HG03280 (cell line): ENCODE measurements at regions not wholly inside any gene's neighbourhood (a gene's known extent, or its start where the extent isn't known, plus 50 kb on each side); places are given as distances from the start of the nearest gene placed in this dataset.
"Not testable (repeated sequence)": the region's sequence is repeated elsewhere in the genome, so short reads cannot be mapped to it uniquely, and the experiment has no call there.

ENCODE experiments used
- ATAC-seq: cut with Tn5 transposase; IDR thresholded peaks from one replicate; pipeline ENCODE4 v1.9.1; 2021; ENCODE audit warnings: mild to moderate bottlenecking, moderate library complexity; ENCODE audit not compliant: unreplicated experiment

DNA sequence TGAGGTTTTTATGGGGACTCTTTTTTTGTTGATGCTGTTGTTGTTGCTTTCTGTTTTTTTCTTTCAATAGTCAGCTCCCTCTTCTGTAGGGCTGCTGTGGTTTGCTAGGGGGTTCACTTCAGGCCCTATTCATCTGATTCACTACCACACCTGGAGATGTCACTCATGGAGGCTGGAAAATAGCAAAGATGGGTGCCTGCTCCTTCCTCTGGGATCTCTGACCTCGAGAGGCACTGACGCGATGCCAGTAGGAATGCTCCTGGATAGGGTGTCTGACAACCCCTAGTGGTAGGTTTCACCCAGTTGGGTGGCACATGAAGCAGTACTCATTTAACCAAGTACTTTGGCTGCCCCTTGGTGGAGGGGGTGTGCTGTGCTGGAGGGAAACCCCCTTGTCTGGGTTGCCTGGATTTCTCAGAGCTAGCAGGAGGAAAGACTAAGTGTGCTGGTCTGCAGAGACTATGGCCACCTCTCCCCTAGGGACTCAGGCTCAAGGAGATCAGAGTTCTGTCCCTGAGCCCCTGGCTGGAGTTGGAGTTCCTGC is 745.5 kb downstream of the TMTC2 start:
- no peak for ATAC-seq

DNA sequence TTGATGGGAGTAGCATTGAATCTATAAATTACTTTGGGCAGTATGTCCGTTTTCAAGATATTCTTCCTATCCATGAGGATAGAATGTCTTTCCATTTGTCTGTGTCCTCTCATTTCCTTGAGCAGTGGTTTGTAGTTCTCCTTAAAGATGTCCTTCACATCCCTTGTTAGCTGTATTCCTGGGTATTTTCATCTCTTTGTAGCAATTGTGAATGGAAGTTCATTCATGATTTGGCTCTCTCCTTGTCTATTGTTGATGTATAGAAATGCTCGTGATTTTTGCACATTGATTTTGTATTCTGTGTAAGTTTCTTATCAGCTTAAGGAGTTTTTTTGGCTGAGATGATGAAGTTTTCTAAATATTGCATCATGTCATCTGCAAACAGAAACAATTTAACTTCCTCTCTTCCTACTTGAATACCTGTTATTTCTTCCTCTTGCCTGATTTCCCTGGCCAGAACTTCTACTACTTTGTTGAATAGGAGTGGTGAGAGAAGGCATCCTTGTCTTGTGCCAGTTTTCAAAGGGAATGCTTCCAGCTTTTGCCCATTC is 741.0 kb downstream of the TMTC2 start:
- not testable (repeated sequence) for ATAC-seq

DNA sequence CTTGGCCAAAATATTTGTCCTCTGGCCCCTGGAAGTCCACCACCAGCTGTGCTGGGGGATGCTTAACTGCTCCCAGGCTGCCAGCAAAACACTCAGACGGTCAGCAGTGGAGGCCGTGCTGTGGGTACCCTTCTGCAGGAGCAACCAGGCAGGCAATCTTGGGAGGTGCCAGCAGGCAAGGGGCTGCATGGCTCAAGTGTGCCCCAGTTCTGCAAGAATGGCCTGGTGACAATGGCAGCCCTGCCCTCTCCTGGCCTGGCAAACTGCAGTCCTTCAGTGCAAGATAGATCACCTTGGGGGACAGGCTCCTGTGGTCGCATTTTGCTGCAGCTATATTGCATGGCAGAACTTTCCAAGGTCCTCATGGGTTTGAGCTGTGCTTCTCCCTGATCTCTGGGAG is 728.3 kb downstream of the TMTC2 start:
- no peak for ATAC-seq

DNA sequence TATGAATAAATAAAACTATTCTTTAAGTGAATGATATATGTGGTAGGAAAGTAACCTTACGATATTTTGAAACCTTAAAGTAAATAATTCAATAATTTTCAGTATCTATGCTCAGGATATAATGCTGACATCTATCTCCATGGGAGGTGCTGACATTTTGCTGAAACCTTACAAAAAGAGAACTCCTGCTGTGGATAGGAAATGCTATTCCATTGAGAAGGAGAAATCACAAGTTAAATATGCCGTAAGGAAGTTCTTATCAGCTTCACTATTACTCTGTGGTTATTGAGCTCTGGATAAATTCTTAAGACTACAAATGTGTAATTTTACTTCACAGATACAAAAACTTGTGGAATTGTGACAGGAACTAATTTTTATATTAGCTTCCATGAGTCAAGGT is 722.1 kb downstream of the TMTC2 start:
- ATAC-seq = no peak

DNA sequence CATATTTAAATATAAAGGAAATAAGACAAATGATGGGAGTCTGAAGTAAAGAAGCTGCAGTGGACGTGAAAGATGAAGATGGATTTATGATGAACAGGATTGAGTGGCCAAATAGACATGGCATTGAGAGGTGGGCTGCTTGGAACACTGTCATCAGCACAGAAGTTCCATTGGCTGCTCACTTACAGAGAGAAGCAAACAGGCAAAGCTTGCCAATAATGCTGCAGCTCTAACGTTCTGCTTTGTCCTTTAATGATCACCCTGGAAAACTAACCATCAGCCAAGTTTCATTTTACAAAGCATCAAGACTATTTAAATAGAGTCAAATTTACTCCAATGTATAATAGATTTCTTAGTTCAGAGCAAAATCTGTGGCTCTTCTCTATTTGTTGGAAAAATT is 721.4 kb downstream of the TMTC2 start:
- ATAC-seq = no peak

DNA sequence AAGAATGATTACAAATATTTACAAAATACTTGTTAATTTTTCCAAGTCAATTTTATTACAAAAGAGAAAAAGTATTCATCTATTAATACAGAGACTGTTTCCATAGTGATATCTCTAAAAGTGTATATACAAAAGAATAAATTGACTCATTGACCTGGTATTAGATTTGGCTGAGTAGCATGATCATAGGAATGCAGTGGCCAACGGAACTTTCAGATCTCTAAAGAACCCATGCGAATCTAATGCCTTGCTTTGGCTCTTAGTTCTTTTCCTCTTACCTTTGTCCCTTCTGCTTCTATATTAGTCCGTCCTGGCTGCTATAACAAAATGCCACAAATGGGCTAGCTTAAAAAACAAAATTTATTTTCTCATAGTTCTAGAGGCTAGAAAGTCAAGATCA is 717.8 kb downstream of the TMTC2 start:
- no peak for ATAC-seq

DNA sequence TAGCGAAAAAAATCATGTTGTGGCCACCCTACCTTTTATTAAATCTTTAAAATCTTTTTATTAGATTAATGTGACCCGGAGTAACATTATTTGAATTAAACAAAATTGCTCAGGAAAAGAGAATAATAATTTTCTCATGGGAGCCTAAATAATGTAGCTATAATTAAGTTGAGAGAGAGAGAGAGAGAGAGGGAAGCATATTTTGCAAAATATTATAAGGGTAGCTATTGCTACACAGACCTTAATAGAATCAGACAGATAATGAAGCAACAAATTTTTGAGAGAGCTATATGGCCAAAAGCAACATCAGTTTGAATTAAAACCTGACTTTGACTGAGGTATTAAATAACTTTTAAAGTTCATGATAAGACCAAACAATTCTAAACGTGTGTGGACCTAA is 703.5 kb downstream of the TMTC2 start:
- ATAC-seq = no peak

DNA sequence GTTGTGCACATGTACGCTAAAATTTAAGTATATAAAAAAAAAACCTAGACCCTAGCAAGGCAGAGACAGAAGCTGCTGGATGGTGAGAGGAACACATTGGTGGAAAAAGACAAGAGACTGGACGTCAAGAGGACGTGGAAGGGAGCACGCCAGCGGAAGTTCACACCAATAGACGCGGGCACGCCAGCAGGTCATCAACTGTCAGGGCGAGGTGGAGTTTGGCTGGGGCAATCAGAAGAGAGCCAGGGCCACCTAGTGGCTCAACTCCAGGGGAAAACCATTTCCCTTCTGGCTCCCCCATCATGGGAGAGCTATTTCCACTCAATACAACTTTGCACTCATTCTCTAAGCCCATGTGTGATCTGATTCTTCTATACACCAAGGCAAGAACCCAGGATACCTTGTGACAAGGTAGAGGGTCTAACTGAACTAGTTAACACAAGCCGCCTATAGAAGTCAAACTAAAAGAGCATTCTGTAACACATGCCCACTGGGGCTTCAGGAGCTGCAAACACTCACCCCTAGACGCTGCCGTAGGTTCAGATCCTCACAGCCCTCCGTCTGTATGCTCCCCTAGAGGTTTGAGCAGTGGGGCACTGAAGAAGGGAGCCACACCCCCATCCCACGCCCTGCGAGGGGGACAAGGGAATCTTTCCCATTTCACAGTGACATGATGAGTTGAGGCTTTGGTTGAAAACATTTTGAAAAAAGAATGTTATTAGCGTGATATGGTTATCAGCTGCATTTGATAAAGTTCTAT is 702.7 kb downstream of the TMTC2 start:
- ATAC-seq = no peak

DNA sequence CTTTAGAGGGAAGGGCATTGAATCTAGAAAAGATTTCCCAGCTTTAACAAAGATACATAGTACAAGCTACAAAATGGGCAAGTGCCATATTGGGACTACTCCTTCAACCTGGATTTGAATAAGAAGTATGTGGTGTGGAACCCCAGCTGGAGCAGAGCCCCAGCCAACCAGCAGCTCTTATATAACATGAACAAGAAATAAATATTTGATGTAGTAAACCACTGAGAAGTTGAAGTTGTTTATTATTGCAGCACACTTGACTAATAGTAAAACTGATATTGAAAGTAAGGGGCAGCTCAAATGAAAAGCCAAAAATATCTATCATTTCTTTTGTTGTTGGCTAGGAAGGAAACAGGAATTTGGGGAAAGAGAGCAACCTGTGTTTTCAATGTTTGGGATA is 701.8 kb downstream of the TMTC2 start:
- no peak for ATAC-seq

DNA sequence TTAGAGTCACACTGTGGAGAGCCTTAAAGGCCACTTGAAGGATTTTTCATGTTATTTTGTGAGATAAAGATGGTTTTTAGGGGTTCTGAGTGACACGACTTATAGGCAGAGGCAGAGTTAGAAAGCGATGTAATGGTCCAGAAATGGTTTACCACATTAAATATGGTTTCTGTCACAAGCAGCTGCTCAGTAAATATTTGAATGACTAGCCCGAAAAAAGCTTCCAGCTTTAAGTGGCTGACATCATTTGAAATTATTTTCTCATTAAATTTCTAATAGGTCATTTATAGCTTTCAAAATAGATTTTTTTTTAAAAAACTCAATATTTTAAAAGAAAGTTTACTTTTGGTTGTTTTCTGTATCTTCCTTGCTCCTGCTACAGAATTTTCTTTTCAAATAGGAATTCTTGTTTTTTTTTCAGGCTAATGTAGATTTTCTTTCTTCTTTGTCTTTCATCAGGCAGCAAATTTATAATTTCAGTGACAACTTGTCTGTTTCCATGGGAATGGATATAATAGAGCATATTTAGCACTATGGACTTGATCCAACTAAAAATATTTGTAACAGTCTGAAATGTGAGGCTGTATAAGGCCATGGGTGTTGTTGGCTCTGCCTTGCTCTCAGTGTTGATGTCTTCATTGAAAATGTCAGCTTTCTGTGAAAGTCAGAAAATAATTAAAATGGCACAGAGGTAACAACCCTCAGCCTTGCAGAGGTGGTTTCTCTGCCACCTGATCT is 700.0 kb downstream of the TMTC2 start:
- ATAC-seq = no peak

DNA sequence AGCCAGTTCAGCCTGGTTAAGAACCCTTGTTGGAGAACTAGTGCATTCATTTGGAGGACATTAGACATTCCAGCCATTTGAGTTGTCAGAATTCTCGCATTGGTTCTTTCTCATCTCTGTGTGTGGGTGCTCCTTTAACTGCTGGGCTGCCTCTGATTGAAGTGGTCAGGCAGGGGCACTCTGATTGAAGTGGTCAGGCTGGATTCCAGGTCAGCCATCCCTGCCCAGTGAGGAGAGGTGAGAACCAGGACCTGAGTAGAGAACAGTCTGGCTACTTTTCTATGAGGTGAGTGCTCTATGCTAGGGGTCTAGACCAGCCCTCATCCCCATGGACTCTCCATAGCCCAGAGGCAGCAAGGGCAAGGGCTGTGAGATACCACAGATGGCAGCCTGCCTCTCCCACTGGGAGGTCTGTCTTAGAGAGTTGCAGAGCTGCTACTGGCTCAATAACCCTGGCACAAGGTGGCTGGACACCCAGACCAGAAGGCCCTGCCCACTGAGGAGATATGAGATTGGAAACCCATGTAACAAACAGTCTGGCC is 691.6 kb downstream of the TMTC2 start:
- ATAC-seq = no peak

DNA sequence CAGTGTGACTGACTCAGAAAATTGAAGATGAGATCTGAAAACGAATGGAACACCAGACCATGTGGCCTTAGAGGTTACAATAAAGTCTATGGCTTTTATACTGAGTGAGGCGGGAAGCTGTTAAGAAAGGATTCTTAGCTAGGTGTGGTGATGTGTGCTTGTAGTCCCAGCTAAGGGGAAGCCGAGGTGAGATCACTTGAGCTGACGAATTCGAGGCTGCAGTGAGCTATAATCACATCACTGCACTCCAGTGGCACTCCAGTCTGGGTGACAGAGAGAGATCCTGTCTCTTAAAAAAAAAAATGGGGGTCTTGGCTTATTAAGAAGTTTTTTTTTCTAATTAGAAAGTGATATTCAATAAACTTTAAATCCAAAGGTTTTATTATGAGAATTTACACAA is 678.6 kb downstream of the TMTC2 start:
- ATAC-seq = no peak

DNA sequence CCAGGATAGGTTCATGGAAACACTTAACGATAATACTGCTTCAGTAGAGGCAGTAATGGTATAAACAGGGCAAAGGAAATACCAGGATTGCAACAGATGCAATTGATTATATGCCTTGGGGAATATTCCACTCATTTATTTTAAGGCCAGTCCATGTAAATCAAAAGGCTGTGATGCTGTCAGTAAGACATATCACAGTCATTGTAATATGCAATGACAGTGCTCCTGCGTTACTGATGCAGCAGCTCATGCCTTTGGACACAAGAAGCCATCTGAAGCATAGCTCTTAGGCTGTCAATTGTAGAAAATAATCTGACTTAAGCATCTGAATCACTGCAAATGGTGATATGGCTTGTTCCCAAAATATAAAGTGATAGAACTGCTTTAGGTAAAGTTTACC is 674.8 kb downstream of the TMTC2 start:
- ATAC-seq = no peak

DNA sequence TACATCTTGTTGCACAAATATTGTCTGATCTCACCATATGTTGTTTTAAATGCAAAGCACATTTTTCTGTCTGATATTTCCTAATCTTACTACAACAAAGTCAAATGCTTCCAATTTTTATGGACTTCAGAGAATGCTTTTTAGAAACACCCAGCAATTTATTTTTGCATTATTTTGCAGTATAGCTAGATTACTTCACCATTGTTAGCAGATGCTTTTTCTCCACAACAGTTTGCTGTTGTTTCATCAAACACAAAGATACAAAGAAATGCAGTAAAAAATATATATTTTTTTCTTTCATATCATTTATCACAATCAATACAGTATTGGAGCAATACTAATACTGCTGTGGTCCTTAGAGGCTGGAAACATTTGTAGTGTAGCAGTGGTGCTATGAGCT is 674.4 kb downstream of the TMTC2 start:
- no peak for ATAC-seq

DNA sequence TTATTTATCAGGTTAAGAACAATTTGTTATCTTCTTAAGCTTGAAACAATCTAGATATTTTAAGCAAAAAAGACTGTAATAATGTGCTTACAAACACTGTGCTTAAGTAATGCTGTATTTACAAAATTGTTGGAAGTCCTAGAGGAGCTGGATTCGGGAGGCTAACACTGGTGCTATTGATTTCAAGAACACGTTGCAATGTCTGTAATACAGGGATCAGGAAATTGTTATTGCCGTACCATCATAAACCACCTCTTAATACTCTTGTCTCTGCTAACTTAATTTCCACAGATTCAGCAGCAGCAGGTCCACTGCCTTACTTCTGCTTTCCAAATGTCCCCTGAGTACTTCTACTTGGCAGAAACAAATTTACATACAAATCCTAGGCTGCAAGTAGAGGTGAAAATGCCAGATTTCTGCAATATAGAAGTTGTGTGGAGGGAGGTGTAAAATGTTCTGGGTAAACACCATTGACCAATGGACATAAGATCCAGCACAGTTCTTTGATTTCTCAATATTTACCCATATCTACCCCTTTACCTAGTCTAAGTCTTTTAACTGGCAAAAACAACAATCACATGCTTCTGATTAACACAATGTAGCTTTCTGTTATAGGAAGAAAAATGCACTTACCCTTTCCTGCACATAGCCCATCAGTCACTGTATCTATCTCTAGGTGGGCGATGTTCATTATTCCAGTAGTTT is 663.4 kb downstream of the TMTC2 start:
- no peak for ATAC-seq

DNA sequence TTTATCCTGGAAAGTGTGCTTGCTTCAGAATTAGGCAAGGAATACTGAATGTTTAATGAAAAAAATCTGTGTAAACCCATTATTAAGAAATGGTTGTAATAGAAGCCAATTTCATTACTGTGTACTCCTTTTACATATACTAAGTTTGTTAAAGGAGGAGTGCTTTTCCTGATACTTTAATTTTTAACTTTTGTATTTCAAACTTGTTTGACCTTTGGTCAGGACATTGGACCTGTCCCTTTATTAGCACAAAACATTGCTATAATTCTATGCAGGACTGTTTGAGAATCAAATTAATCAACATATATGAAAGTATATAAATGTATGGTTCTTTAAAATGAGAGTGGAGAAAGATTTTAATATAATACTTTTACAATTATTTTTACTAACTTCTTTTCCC is 659.6 kb downstream of the TMTC2 start:
- ATAC-seq = no peak

DNA sequence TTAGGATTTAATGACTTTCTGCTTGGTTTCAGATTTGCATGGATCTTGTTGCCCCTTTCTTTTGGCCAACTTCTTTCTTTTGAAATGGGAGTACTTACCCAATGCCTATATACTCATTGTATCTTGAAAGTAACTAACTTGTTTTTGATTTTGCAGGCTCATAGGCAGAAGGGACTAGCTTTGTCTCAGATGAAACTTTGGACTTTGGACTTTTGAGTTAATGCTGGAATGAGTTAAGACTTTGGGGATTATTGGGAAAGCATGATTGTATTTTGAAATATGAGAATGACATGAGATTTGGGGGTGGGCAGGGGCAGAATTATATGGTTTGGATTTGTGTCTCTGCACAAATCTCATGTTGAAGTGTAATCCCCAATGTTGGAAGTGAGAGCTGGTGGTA is 657.1 kb downstream of the TMTC2 start:
- ATAC-seq = no peak

DNA sequence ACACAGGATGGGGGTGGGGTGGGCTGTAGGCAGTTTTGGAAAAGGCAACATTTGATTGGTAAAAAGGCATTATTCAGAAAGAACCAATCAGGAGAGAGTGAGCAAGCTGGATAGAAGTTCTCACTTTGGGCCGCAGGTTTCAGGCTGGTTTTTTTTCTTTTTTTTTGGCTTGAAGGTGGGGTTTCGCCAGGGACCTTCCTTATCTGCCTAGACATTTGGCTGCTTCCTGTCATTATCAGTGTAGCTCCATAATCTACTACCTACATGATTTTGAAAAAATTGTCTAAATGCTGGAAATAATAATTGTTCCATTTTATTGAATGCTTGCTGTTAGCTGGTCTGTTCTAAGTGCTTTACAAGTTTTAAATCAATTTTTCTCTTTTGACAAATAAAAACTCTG is 649.0 kb downstream of the TMTC2 start:
- no peak for ATAC-seq

DNA sequence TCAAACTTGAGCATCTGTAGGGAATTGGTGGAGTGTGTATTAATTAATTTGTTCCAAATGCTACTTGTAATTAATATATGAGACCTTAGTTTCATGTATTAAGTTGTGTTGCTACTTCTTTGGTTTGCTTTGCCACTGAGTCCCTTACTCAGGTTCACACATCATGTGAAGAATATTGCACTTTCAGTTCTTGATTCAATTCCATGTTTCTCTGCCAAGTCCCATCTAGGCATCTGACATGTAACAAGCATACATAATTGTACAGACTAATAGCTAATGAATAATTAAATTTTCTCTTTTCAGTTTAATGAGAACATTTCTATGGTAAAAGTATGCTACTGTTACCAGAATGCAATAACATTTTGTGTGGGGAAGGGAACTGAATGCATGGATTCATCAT is 640.0 kb downstream of the TMTC2 start:
- ATAC-seq = no peak

DNA sequence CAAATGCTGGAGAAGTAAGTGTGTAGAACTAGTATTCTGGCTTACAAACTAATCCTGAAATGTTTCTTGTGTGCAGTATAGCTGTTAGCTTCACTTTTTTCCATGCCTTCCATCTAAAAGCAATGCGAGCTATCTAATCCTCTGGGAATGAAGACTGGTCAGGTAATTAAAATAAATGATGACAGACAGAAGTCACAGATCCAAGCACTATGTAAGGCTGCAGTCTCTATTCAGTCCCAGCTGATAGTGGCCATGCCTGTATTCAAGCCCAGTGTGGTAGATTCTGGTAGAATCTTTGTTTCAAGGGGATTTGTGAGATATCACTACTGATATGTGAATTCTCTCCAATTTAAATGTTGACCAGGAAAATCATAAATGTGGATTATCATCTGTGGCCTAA is 637.2 kb downstream of the TMTC2 start:
- no peak for ATAC-seq

DNA sequence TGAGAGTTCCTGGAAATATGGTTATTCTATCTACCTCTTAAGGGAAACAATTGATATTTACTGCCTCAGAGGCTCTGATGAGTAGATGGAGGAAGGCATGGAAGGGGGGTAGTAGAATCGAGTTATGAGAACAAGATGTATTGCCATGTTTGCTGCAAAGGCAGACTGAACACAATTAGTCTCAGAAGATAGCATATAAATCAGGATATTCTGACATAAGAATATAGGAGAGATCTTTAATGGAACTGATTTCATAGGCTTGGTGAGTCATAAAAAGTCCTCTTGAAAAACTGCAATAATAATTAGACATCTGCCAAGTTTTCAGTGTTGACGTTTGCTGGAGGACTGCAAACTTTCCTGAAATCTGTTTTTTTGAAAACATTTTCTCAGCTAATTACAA is 636.1 kb downstream of the TMTC2 start:
- no peak for ATAC-seq
